ENCODE measurements at regions not wholly inside any gene's neighbourhood (a gene's known extent, or its start where the extent isn't known, plus 50 kb on each side); places are given as distances from the start of the nearest gene placed in this dataset.

- Histone ChIP-seq H3K36me3 (no peaks in the 10 kb centered on the region), H3K4me3 (no peak overlapping the region), H3K27me3 (ENCODE audit: low read depth) (no peaks in the 10 kb centered on the region), H3K9me3 (no peaks in the 10 kb centered on the region), H3K4me1 (peaks cover 12% of the 10 kb centered on the region), H3K27ac (no peak overlapping the region)
- ATAC-seq = no peak
- TF ChIP-seq CTCF (IDR thresholded peaks at IDR 0.05) = no peak
- intact Hi-C loops (cut with DNase I) = no loop called here
- no peak for DNase-seq
Measured at GRCh38 chr16:79331066-79331465, 269.5 kb downstream of the MAF start.

GRCh38 chr16:79329967-79330366 is 270.6 kb downstream of the MAF start:
- H3K9me3 ChIP-seq = no peaks in the 10 kb centered on the region
- intact Hi-C loops (cut with DNase I) = no loop called here
- H3K27me3 ChIP-seq (ENCODE audit: low read depth) = no peaks in the 10 kb centered on the region
- peaks cover 12% of the 10 kb centered on the region for H3K4me1 ChIP-seq
- H3K27ac ChIP-seq = no peak overlapping the region
- DNase-seq (no peak), ATAC-seq (no peak)
- no peak overlapping the region for H3K4me3 ChIP-seq
- no peaks in the 10 kb centered on the region for H3K36me3 ChIP-seq
- TF ChIP-seq CTCF (IDR thresholded peaks at IDR 0.05) = no peak

- no peak overlapping the region for H3K27ac ChIP-seq
- DNase-seq = no peak
- TF ChIP-seq CTCF (IDR thresholded peaks at IDR 0.05) = no peak
- intact Hi-C loops (cut with DNase I) = no loop called here
- H3K4me1 ChIP-seq = peaks cover 12% of the 10 kb centered on the region
- H3K4me3 ChIP-seq = no peak overlapping the region
- H3K36me3 ChIP-seq = no peaks in the 10 kb centered on the region
- peak; percentile 64 to 69 for ATAC-seq
- H3K9me3 ChIP-seq = no peaks in the 10 kb centered on the region
- peaks cover under 1% of the 10 kb centered on the region for H3K27me3 ChIP-seq (ENCODE audit: low read depth)
Measured at GRCh38 chr16:79329166-79329521, 271.4 kb downstream of the MAF start.

DNA sequence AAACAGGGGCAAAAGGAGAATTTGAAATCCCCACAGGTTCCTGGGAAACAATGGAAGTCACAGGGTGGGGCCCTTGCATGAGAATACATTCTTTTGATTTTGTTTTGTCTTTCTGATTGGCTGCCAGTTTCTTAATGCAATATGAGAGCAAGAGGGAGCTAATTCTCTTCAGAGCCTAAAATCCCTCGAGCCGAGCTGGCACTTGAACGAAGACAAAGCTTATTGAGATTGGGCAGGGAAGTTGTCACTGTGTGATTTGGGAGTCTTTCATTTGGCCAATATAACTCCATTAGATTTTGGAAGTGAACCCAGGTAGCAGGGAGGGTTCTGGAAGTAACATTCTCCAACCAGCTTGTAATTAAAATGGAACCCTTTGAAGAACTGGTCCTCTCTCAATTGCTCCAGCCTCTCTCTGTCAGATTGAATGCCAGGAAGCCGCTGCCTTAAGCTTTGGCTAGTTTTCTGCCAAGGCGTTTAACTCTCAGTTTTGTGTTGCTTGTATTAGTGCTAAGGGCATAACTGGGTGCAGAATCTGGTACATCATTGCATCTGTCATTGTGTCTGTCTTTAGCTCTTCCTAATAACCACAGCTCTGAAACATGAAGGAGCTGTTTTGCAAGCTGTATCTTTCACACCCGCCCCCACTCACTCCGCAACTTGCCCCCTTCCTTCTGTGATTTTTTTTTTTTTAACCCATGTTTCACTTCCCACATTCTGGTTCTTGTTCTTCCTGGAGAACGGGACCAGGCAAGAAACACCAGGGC is 272.0 kb downstream of the MAF start:
- intact Hi-C loops (cut with DNase I) = no loop called here
- TF ChIP-seq CTCF (IDR thresholded peaks at IDR 0.05) = no peak
- no peaks in the 10 kb centered on the region for H3K9me3 ChIP-seq
- peaks cover 4% of the 10 kb centered on the region for H3K27me3 ChIP-seq (ENCODE audit: low read depth)
- DNase-seq = peak; percentile 55
- H3K4me1 ChIP-seq = peaks cover 12% of the 10 kb centered on the region
- peak overlapping the region; percentile 10 for H3K4me3 ChIP-seq
- ATAC-seq = peak; percentile 56 to 70
- H3K36me3 ChIP-seq = no peaks in the 10 kb centered on the region
- peak overlapping the region; percentile 32 for H3K27ac ChIP-seq

GRCh38 chr16:79327836-79328235 is 272.7 kb downstream of the MAF start:
- no peaks in the 10 kb centered on the region for H3K36me3 ChIP-seq
- intact Hi-C loops (cut with DNase I) = no loop called here
- H3K27me3 ChIP-seq (ENCODE audit: low read depth) = peaks cover 4% of the 10 kb centered on the region
- peaks cover 12% of the 10 kb centered on the region for H3K4me1 ChIP-seq
- ATAC-seq (no peak), DNase-seq (no peak)
- H3K4me3 ChIP-seq = no peak overlapping the region
- no peaks in the 10 kb centered on the region for H3K9me3 ChIP-seq
- no peak for TF ChIP-seq CTCF (IDR thresholded peaks at IDR 0.05)
- no peak overlapping the region for H3K27ac ChIP-seq
